BJ (cell line): ENCODE measurements at regions not wholly inside any gene's neighbourhood (a gene's known extent, or its start where the extent isn't known, plus 50 kb on each side); places are given as distances from the start of the nearest gene placed in this dataset.
A peak's percentile ranks its signal among the peaks of the same experiment; 100 is the strongest.

ENCODE experiments used
- CTCF ChIA-PET: fragments of 350-600 bp; formaldehyde crosslinking; extraction: SDS; loops from one replicate; lab custom pipeline; 2021; ENCODE audit warnings: antibody characterized with exemption, inconsistent platforms; lab: Yijun Ruan, JAX
- POLR2A ChIA-PET: fragments of 300-600 bp; sonication (Branson Sonifier 250); formaldehyde crosslinking; extraction: SDS; loops from one replicate; lab custom pipeline; 2021; ENCODE audit warnings: antibody characterized with exemption; lab: Charles Lee
- DNase-seq: peaks from one replicate; pipeline ENCODE4 v3.0.0-alpha.2; 2011; ENCODE audit warnings: low read depth
- H3K27me3 ChIP-seq: 2 replicates; pipeline ENCODE4 v1.6.0; 2011; ENCODE audit warnings: low read length; ENCODE audit not compliant: control insufficient read depth, insufficient read depth
- H3K36me3 ChIP-seq: 2 replicates; pipeline ENCODE4 v1.5.1; 2011; ENCODE audit warnings: low read length; ENCODE audit not compliant: control insufficient read depth, insufficient read depth
- H3K4me3 ChIP-seq: 2 replicates; pipeline ENCODE4 v1.5.1; 2011; ENCODE audit warnings: low read depth, mild to moderate bottlenecking, control low read depth, low read length
- CTCF ChIP-seq: IDR thresholded peaks from 2 replicates; pipeline ENCODE4 v1.5.1; 2011; ENCODE audit warnings: low read depth, mild to moderate bottlenecking, control low read depth, inconsistent platforms, low read length, moderate library complexity; ENCODE audit not compliant: insufficient read depth

DNA sequence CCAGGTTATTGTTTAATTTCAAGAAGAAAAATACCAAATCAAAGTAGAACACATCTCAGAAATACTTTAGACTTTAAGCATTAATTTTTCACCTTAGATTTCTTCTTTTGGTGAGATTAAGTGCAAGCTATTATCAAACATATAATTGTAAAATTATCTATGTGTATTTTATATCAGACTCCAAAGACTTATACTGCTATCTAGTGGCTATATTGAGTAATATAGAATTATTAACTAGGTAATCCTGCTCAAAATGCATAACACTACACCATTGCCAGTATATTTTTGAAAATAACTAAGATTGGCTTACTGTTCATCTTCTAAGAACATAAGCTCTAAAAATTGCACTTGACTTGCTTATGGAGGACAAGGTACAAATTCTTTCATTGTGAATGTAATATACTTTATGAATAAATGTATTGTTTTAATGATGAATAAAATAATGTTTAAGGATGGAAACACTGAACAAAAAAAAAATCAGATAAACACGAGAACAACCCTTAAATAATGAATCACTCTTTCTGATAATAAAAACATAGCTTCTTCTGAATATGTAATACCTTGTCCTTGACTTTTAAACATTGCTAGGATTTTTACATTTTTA is 86.7 kb upstream of the GNAI1 start:
- H3K4me3 ChIP-seq = no peak overlapping the region
- ChIA-PET POLR2A (no interaction called here), CTCF (interaction anchor here (0.6 to 1.9 kb wide), 18 partner anchors 9 to 782 kb away, joined by 3 to 6 read pairs (median 4); no protein-coding TSS in a partner anchor)
- no peaks in the 10 kb centered on the region for H3K36me3 ChIP-seq
- DNase-seq = no peak
- TF ChIP-seq CTCF = peak; percentile 35; the same call in 1 of the 2 replicates
- H3K27me3 ChIP-seq = no peaks in the 10 kb centered on the region

DNA sequence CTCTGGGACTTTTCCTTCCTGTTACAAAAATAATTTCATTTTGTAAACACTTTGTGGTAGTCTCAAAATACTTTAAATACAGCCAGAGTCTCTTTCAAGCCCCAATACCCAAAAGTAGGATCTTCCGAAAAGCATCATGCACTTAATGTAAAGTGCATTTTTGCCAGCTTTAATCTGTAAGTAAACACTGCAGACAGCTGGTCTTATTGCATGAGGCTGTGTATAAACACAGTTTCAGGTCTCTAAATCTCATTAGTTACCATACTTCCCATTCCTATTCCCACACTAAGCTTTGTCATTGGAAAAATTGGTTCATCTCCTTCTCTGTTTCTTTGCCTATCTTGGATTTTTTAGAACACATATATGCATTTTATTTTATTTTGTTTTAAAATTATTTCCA is 87.6 kb upstream of the GNAI1 start:
- TF ChIP-seq CTCF = no peak
- H3K4me3 ChIP-seq = no peak overlapping the region
- H3K36me3 ChIP-seq = no peaks in the 10 kb centered on the region
- ChIA-PET POLR2A (no interaction called here), CTCF (interaction anchor here (0.7 to 1.9 kb wide), 11 partner anchors 9 to 1536 kb away, joined by 3 to 8 read pairs (median 4); no protein-coding TSS in a partner anchor)
- DNase-seq = no peak
- no peaks in the 10 kb centered on the region for H3K27me3 ChIP-seq

GRCh38 chr7:80044796-80045195 is 89.8 kb upstream of the GNAI1 start:
- TF ChIP-seq CTCF = no peak
- no peaks in the 10 kb centered on the region for H3K27me3 ChIP-seq
- no peaks in the 10 kb centered on the region for H3K36me3 ChIP-seq
- DNase-seq = no peak
- no peak overlapping the region for H3K4me3 ChIP-seq
- ChIA-PET CTCF (interaction anchor here (1.3 kb wide), 1 partner anchor 238 kb away, joined by 3 read pairs; no protein-coding TSS in a partner anchor), POLR2A (no interaction called here)

DNA sequence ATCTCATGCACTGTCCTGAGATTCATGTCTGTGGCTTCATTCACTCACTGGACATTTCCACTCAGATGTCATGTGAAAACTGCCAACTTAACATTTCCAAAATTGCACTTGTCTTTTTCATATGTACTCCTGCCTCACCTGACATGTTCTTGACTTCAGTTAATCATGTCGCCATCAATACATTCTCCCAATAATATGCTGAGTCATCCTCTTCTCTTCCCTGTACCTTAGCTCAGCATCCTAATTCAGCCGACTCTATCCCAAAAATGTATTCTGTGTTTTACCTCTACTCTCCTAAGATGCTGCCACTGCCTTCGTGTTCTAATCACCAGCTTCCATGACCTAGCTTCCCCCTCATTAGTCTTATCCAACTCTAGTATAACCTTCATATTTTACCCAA is 93.9 kb upstream of the GNAI1 start:
- Histone ChIP-seq H3K36me3 (no peaks in the 10 kb centered on the region), H3K4me3 (no peak overlapping the region), H3K27me3 (no peaks in the 10 kb centered on the region)
- DNase-seq = no peak
- POLR2A ChIA-PET = no interaction called here
- TF ChIP-seq CTCF = no peak
- CTCF ChIA-PET = interaction anchor here (1.4 to 2.4 kb wide), 5 partner anchors 9 to 772 kb away, joined by 3 to 8 read pairs (median 3); no protein-coding TSS in a partner anchor

GRCh38 chr7:80040335-80040734 is 94.3 kb upstream of the GNAI1 start:
- POLR2A ChIA-PET = no interaction called here

More at GRCh38 chr7:80040335-80040734, 94.3 kb upstream of the GNAI1 start:
- no peaks in the 10 kb centered on the region for H3K27me3 ChIP-seq
- H3K4me3 ChIP-seq = no peak overlapping the region
- no peaks in the 10 kb centered on the region for H3K36me3 ChIP-seq
- no peak for TF ChIP-seq CTCF
- CTCF ChIA-PET = interaction anchor here (1.4 to 2.4 kb wide), 4 partner anchors 8 to 772 kb away, joined by 3 to 8 read pairs (median 4); no protein-coding TSS in a partner anchor
- no peak for DNase-seq
